ENCODE measurements at regions not wholly inside any gene's neighbourhood (a gene's known extent, or its start where the extent isn't known, plus 50 kb on each side); places are given as distances from the start of the nearest gene placed in this dataset.

DNA sequence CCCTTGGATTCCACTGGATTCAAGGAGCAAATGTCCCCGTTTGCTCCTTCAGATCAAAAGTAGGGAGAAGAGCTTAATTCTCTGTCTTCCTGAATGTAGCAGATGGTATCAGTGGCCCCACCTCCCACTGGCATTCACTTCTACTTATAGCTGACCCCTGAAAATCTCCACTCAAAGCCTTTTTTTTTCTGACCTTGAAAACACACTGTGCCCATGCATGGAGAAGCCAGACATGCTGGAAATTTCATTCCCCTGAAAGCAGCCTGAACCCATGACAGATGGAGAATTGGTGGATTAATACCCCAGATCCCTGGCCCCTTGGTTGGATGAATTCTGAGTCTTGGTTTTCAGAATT, 76.6 kb upstream of the UBAC2 start:
- Histone ChIP-seq H4K20me1 (ENCODE audit: control insufficient read depth, insufficient read depth, low read depth, low read length) (no peaks in the 10 kb centered on the region), H3K9me3 (ENCODE audit: control insufficient read depth, insufficient read depth, low read length) (peaks cover 2% of the 10 kb centered on the region; the same call in 1 of the 2 replicates), H3K27ac (ENCODE audit: low read depth, low read length) (no peak overlapping the region), H3K36me3 (ENCODE audit: control insufficient read depth, low read length) (no peaks in the 10 kb centered on the region), H3K27me3 (ENCODE audit: control insufficient read depth, low read length) (peaks cover 39% of the 10 kb centered on the region), H3K4me2 (ENCODE audit: low read length) (no peak overlapping the region), H3K9me2 (replicated peaks; ENCODE audit: control insufficient read depth, low read length) (no peaks in the 10 kb centered on the region), H3K79me2 (ENCODE audit: control insufficient read depth, low read length) (no peaks in the 10 kb centered on the region), H3K4me1 (ENCODE audit: control insufficient read depth, low read length) (peaks cover 5% of the 10 kb centered on the region), H3F3A (ENCODE audit: control insufficient read depth, insufficient read depth) (no peaks in the 10 kb centered on the region), H3K4me3 (ENCODE audit: low read length) (no peak overlapping the region)
- TF ChIP-seq EZH2phosphoT487 (IDR thresholded peaks at IDR 0.05; ENCODE audit: borderline replicate concordance, low read length), result no peak
- TF ChIP-seq, protein P1, sequence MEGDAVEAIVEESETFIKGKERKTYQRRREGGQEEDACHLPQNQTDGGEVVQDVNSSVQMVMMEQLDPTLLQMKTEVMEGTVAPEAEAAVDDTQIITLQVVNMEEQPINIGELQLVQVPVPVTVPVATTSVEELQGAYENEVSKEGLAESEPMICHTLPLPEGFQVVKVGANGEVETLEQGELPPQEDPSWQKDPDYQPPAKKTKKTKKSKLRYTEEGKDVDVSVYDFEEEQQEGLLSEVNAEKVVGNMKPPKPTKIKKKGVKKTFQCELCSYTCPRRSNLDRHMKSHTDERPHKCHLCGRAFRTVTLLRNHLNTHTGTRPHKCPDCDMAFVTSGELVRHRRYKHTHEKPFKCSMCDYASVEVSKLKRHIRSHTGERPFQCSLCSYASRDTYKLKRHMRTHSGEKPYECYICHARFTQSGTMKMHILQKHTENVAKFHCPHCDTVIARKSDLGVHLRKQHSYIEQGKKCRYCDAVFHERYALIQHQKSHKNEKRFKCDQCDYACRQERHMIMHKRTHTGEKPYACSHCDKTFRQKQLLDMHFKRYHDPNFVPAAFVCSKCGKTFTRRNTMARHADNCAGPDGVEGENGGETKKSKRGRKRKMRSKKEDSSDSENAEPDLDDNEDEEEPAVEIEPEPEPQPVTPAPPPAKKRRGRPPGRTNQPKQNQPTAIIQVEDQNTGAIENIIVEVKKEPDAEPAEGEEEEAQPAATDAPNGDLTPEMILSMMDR (IDR thresholded peaks at IDR 0.05; ENCODE audit: low read depth, low read length, poor library complexity, severe bottlenecking), result no peak

DNA sequence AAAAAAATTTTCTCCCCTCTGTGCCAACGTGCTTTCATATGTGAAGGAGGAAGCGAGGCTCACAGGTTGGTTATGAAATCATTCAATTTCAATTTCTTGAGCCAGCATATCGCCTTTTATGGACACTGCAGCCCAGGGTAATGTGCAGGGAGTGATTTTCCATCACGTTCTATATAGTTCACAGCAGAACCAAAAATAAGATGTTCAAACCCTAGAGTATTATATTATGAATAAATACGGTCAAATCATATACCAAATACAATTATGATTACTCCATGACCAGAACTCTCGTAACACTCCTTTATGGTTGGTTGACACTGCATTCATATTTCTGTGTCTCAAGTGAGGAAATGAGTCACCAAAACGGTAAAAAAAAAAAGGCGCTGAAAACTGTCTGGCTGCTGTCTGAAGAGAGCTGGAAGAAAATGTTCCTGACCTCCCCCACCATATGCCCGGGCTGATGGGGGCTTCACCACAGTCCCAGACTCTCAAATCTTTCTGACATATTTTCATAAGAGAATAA, 75.8 kb upstream of the UBAC2 start:
- Histone ChIP-seq H3K27ac (ENCODE audit: low read depth, low read length) (no peak overlapping the region), H3K9me3 (ENCODE audit: control insufficient read depth, insufficient read depth, low read length) (peaks cover 2% of the 10 kb centered on the region; the same call in 1 of the 2 replicates), H3K4me2 (ENCODE audit: low read length) (no peak overlapping the region), H3K9me2 (replicated peaks; ENCODE audit: control insufficient read depth, low read length) (no peaks in the 10 kb centered on the region), H3K4me1 (ENCODE audit: control insufficient read depth, low read length) (peaks cover 9% of the 10 kb centered on the region), H3K79me2 (ENCODE audit: control insufficient read depth, low read length) (no peaks in the 10 kb centered on the region), H3K36me3 (ENCODE audit: control insufficient read depth, low read length) (no peaks in the 10 kb centered on the region), H4K20me1 (ENCODE audit: control insufficient read depth, insufficient read depth, low read depth, low read length) (no peaks in the 10 kb centered on the region), H3K4me3 (ENCODE audit: low read length) (no peak overlapping the region), H3F3A (ENCODE audit: control insufficient read depth, insufficient read depth) (no peaks in the 10 kb centered on the region), H3K27me3 (ENCODE audit: control insufficient read depth, low read length) (peaks cover 39% of the 10 kb centered on the region)
- TF ChIP-seq, protein P1 (IDR thresholded peaks at IDR 0.05; ENCODE audit: low read depth, low read length, poor library complexity, severe bottlenecking), result no peak
- TF ChIP-seq EZH2phosphoT487 (IDR thresholded peaks at IDR 0.05; ENCODE audit: borderline replicate concordance, low read length), result no peak

DNA sequence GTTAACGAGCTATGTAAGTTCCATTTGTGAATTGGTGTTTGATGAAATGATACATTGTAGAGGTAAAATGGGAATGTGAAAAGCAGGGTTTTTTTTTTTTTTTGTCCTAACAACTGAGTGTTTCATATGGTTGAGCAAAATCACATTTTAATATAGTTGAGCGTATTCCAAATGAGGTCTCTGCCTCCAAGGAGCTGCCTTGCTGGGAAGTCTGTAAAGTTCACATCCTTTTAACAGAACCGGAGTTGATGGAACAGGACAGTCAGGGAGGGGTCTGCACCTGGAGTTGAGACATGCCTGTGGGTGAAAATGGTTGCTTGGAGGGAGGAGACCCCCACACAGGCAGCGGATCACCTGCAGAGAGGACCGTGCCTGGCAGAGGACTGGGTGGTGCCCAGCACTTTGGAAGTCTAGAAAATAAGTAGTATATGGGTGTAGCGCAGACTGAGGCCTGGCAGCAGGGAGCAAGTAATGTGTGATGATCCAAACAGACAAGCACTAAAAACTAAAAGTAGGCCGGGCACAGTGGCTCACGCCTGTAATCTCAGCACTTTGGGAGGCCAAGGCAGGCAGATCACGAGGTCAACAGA, 75.2 kb upstream of the UBAC2 start:
- no peaks in the 10 kb centered on the region for H3K79me2 ChIP-seq (ENCODE audit: control insufficient read depth, low read length)
- H3K4me3 ChIP-seq (ENCODE audit: low read length), result no peak overlapping the region
- no peaks in the 10 kb centered on the region for H3K36me3 ChIP-seq (ENCODE audit: control insufficient read depth, low read length)
- H3K27ac ChIP-seq (ENCODE audit: low read depth, low read length), result no peak overlapping the region
- H3K4me2 ChIP-seq (ENCODE audit: low read length), result no peak overlapping the region
- H3F3A ChIP-seq (ENCODE audit: control insufficient read depth, insufficient read depth), result no peaks in the 10 kb centered on the region
- TF ChIP-seq EZH2phosphoT487 (IDR thresholded peaks at IDR 0.05; ENCODE audit: borderline replicate concordance, low read length), result no peak
- TF ChIP-seq, protein P1 (IDR thresholded peaks at IDR 0.05; ENCODE audit: low read depth, low read length, poor library complexity, severe bottlenecking), result no peak
- no peaks in the 10 kb centered on the region for H3K9me2 ChIP-seq (replicated peaks; ENCODE audit: control insufficient read depth, low read length)
- H4K20me1 ChIP-seq (ENCODE audit: control insufficient read depth, insufficient read depth, low read depth, low read length), result no peaks in the 10 kb centered on the region
- H3K4me1 ChIP-seq (ENCODE audit: control insufficient read depth, low read length), result peaks cover 9% of the 10 kb centered on the region
- H3K9me3 ChIP-seq (ENCODE audit: control insufficient read depth, insufficient read depth, low read length), result peaks cover 1% of the 10 kb centered on the region; the same call in 1 of the 2 replicates
- H3K27me3 ChIP-seq (ENCODE audit: control insufficient read depth, low read length), result peaks cover 37% of the 10 kb centered on the region
